DND-41 (cell line): ENCODE measurements at regions not wholly inside any gene's neighbourhood (a gene's known extent, or its start where the extent isn't known, plus 50 kb on each side); places are given as distances from the start of the nearest gene placed in this dataset.
"Not testable (repeated sequence)": the region's sequence is repeated elsewhere in the genome, so short reads cannot be mapped to it uniquely, and the experiment has no call there.

ENCODE experiments used
- EZH2 ChIP-seq: IDR thresholded peaks from 3 replicates; pipeline ENCODE4 v1.6.1; 2012; ENCODE audit warnings: borderline replicate concordance, low read depth, mild to moderate bottlenecking, moderate library complexity, low read length, inconsistent platforms; ENCODE audit not compliant: severe bottlenecking
- TF ChIP-seq, protein P1 (sequence below): IDR thresholded peaks from 2 replicates; pipeline ENCODE4 v1.5.1; 2012; ENCODE audit warnings: borderline replicate concordance, low read length, moderate library complexity, mild to moderate bottlenecking; ENCODE audit not compliant: poor library complexity, severe bottlenecking; ENCODE audit errors: extremely low read depth

DNA sequence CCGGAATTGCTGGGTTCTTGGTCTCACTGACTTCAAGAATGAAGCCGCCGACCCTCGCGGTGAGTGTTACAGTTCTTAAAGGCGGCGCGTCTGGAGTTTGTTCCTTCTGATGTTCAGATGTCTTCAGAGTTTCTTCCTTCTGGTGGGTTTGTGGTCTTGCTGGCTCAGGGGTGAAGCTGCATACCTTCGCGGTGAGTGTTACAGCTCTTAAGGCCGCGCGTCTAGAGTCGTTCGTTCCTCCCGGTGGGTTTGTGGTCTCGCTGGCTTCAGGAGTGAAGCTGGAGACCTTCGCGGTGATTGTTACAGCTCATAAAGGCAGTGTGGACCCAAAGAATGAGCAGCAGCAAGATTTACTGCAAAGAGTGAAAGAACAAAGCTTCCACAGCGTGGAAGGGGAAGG is 792.1 kb upstream of the CCDC179 start:
- TF ChIP-seq, protein P1, sequence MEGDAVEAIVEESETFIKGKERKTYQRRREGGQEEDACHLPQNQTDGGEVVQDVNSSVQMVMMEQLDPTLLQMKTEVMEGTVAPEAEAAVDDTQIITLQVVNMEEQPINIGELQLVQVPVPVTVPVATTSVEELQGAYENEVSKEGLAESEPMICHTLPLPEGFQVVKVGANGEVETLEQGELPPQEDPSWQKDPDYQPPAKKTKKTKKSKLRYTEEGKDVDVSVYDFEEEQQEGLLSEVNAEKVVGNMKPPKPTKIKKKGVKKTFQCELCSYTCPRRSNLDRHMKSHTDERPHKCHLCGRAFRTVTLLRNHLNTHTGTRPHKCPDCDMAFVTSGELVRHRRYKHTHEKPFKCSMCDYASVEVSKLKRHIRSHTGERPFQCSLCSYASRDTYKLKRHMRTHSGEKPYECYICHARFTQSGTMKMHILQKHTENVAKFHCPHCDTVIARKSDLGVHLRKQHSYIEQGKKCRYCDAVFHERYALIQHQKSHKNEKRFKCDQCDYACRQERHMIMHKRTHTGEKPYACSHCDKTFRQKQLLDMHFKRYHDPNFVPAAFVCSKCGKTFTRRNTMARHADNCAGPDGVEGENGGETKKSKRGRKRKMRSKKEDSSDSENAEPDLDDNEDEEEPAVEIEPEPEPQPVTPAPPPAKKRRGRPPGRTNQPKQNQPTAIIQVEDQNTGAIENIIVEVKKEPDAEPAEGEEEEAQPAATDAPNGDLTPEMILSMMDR, result not testable (repeated sequence)
- TF ChIP-seq EZH2, result not testable (repeated sequence)
